ENCODE measurements at regions not wholly inside any gene's neighbourhood (a gene's known extent, or its start where the extent isn't known, plus 50 kb on each side); places are given as distances from the start of the nearest gene placed in this dataset.
A peak's percentile ranks its signal among the peaks of the same experiment; 100 is the strongest.

DNA sequence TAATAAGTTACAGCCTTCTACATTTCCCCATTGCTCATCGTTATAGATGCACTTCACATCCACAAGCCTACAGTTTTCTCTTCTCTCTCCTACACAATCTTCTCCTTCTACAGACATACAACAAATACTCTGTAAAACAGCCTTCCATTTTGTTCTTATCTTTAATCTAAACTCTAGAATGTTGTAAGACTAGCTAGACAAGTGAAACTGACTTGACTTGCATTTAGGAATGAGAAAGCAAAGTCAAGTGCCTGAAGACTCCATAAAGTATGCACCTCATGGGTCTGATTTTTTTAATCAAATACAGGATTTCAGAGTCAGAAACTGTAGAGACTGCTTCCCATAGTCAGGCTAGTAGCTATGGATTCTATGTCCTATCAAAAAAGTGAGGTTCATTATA lies 190.3 kb downstream of the KLHL28 start:
- H3K9me3 ChIP-seq (ENCODE audit: control insufficient read depth, low read length) = no peaks in the 10 kb centered on the region
- H2AFZ ChIP-seq = peak overlapping the region; percentile 62
- H3K79me2 ChIP-seq = no peaks in the 10 kb centered on the region
- H3K9ac ChIP-seq = no peak overlapping the region
- no peaks in the 10 kb centered on the region for H3K36me3 ChIP-seq (ENCODE audit: control insufficient read depth, insufficient read depth, low read length)
- H3K4me1 ChIP-seq = peaks cover 3% of the 10 kb centered on the region
- peak overlapping the region; percentile 46 for H3K4me2 ChIP-seq (ENCODE audit: low read length)
- H3K27me3 ChIP-seq (ENCODE audit: control insufficient read depth, insufficient read depth, low read length) = no peaks in the 10 kb centered on the region
- TF ChIP-seq, protein P1, sequence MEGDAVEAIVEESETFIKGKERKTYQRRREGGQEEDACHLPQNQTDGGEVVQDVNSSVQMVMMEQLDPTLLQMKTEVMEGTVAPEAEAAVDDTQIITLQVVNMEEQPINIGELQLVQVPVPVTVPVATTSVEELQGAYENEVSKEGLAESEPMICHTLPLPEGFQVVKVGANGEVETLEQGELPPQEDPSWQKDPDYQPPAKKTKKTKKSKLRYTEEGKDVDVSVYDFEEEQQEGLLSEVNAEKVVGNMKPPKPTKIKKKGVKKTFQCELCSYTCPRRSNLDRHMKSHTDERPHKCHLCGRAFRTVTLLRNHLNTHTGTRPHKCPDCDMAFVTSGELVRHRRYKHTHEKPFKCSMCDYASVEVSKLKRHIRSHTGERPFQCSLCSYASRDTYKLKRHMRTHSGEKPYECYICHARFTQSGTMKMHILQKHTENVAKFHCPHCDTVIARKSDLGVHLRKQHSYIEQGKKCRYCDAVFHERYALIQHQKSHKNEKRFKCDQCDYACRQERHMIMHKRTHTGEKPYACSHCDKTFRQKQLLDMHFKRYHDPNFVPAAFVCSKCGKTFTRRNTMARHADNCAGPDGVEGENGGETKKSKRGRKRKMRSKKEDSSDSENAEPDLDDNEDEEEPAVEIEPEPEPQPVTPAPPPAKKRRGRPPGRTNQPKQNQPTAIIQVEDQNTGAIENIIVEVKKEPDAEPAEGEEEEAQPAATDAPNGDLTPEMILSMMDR (IDR thresholded peaks at IDR 0.05) = no peak
- peak overlapping the region; percentile 17 for H3K4me3 ChIP-seq (ENCODE audit: low read depth, low read length)
- peak overlapping the region; percentile 47 for H3K27ac ChIP-seq

DNA sequence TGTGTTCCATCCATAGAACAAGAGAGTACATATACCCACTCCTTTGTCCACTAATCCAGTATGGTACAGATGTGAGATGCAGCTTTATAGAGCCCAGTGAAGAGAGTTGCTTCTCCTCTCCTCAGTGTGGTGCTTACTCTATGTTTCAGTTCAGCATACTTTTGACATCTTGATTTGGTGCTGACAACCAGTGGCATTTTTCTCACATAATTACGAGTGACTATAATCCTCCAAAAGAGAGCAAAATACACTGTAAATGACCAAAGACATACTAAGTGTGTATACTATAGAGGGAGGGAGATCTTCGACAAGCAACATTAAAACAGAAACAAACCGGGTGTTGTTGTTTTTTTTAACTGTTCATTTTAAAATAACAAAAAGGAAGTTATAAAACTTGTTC lies 191.5 kb downstream of the KLHL28 start:
- Histone ChIP-seq H3K4me2 (ENCODE audit: low read length) (no peak overlapping the region), H3K4me1 (peaks cover 3% of the 10 kb centered on the region), H2AFZ (peak overlapping the region; percentile 6), H3K27ac (no peak overlapping the region), H3K36me3 (ENCODE audit: control insufficient read depth, insufficient read depth, low read length) (no peaks in the 10 kb centered on the region), H3K27me3 (ENCODE audit: control insufficient read depth, insufficient read depth, low read length) (no peaks in the 10 kb centered on the region), H3K79me2 (no peaks in the 10 kb centered on the region), H3K4me3 (ENCODE audit: low read depth, low read length) (no peak overlapping the region), H3K9ac (no peak overlapping the region), H3K9me3 (ENCODE audit: control insufficient read depth, low read length) (no peaks in the 10 kb centered on the region)
- TF ChIP-seq, protein P1 (IDR thresholded peaks at IDR 0.05) = no peak

DNA sequence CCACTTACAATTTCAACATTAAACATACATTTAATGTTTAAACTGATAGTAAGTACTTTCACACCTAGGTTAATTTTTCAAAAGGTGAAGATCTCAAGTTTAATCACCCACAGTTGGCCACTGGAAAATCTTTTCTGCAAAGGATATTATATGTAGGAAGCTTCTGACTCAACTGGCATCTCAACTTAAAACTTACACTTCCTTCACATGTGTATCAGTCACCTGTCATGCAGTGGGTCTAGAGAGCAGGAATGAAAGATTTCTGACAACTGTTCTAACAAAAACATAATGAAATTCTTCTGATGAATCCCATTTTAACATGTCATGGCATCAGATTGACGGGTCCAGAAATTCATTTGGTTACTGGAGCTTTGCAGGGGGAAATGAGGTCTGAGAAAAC lies 192.8 kb downstream of the KLHL28 start:
- Histone ChIP-seq H3K4me3 (ENCODE audit: low read depth, low read length) (no peak overlapping the region), H3K36me3 (ENCODE audit: control insufficient read depth, insufficient read depth, low read length) (no peaks in the 10 kb centered on the region), H3K27me3 (ENCODE audit: control insufficient read depth, insufficient read depth, low read length) (no peaks in the 10 kb centered on the region), H3K4me1 (peaks cover 3% of the 10 kb centered on the region), H3K9ac (no peak overlapping the region), H3K79me2 (no peaks in the 10 kb centered on the region), H3K27ac (no peak overlapping the region), H2AFZ (peak overlapping the region; percentile 31), H3K4me2 (ENCODE audit: low read length) (no peak overlapping the region), H3K9me3 (ENCODE audit: control insufficient read depth, low read length) (no peaks in the 10 kb centered on the region)
- TF ChIP-seq, protein P1 (IDR thresholded peaks at IDR 0.05) = no peak

DNA sequence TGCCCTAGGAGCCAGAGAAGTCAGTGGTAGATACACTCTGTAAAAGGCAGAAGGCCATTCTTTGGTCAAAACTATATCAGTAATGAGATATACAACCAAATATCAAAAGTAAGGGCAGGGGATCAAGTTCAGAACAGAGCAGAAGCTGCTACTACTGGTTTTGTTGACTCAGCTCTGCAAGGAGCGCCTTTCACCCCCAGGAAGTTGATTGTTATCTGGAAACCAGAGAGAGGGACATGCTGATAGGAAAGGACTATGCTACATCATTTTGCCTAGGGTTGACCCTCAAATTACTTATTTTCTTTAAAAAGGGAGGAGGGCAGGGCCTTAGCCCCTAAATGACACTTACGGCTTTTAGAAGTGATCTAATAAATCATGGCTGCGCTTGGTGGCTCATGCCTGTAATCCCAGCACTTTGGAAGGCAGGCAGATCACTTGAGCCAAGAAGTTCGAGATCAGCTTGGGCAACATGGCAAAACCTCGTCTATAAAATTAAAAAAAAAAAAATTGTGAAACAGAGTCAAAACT lies 194.0 kb downstream of the KLHL28 start:
- H3K27me3 ChIP-seq (ENCODE audit: control insufficient read depth, insufficient read depth, low read length) = no peaks in the 10 kb centered on the region
- no peaks in the 10 kb centered on the region for H3K9me3 ChIP-seq (ENCODE audit: control insufficient read depth, low read length)
- H3K4me2 ChIP-seq (ENCODE audit: low read length) = no peak overlapping the region
- H3K79me2 ChIP-seq = no peaks in the 10 kb centered on the region
- H3K4me1 ChIP-seq = peaks cover 3% of the 10 kb centered on the region
- peak overlapping the region; percentile 60 for H2AFZ ChIP-seq
- peak overlapping the region; percentile 48 for H3K27ac ChIP-seq
- no peak overlapping the region for H3K9ac ChIP-seq
- TF ChIP-seq, protein P1 (IDR thresholded peaks at IDR 0.05) = no peak
- no peak overlapping the region for H3K4me3 ChIP-seq (ENCODE audit: low read depth, low read length)
- no peaks in the 10 kb centered on the region for H3K36me3 ChIP-seq (ENCODE audit: control insufficient read depth, insufficient read depth, low read length)

DNA sequence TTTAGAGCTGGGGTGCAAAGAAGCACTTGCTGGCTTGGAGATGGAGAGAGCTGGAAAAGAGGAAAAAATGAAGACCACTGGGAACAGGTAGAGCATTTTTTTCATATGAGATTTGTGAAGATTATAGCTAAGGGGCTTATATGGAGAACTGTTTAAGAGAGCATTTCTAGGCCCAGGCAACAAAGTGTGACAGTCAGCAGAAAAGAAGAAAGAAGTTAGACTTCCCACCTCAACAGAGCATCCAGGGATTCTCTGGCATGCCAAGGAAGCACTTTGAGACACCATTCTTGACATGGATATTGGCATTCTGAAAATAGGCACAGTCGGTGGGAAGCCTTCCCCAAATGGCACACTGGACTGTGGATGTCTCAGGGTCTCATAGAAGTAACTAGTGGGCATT lies 195.5 kb downstream of the KLHL28 start:
- no peak overlapping the region for H3K4me3 ChIP-seq (ENCODE audit: low read depth, low read length)
- H2AFZ ChIP-seq = peak overlapping the region; percentile 60
- no peak overlapping the region for H3K4me2 ChIP-seq (ENCODE audit: low read length)
- H3K9ac ChIP-seq = no peak overlapping the region
- peaks cover 3% of the 10 kb centered on the region for H3K4me1 ChIP-seq
- no peaks in the 10 kb centered on the region for H3K36me3 ChIP-seq (ENCODE audit: control insufficient read depth, insufficient read depth, low read length)
- TF ChIP-seq, protein P1 (IDR thresholded peaks at IDR 0.05) = no peak
- no peaks in the 10 kb centered on the region for H3K9me3 ChIP-seq (ENCODE audit: control insufficient read depth, low read length)
- no peak overlapping the region for H3K27ac ChIP-seq
- no peaks in the 10 kb centered on the region for H3K79me2 ChIP-seq
- no peaks in the 10 kb centered on the region for H3K27me3 ChIP-seq (ENCODE audit: control insufficient read depth, insufficient read depth, low read length)
